ENCODE measurements at regions not wholly inside any gene's neighbourhood (a gene's known extent, or its start where the extent isn't known, plus 50 kb on each side); places are given as distances from the start of the nearest gene placed in this dataset.

DNA sequence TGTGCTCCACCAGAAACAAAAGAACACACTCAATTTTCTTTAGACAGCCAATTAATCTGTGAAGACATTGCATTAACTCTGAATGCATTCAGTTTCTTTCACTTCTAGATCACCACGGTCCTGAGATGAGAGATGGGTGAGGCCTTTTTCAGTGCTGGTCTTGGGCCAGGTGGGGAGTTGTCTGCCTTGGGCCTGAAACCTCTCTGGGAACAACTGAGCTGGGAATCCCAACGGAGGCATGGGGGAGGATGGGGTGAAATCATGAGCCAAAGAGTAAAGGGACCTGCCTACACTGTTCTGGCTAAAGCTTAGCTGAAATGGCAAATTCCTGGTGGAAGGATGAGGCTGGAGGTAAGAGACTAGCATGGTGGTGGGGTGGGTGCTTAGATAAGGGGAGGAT lies 353.5 kb upstream of the B3GAT1 start:
- ATAC-seq (ENCODE audit: low FRiP score in 2 of 2) = no peak
- WGBS, 2 donors = 51 to 75% methylated on average over 2 of the region's 2 CpGs

DNA sequence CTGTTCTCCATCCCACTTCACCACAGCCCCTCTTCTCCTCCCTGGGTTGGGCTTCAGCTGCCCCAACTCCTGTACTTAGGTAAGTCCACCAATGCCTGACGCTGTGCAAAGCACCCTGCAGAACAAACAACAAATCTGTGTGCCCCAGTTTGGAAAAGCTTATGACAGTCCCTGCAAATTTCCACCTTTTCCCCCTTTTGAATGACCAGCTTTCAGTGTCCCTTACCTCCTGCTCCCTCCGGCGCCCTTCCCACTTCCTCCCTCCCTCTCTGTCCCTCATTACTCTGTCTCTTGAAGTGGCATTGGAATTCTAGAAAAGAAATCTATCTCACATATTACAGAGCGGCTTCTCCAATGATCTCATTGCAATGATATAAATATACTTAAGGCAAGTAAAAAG lies 352.9 kb upstream of the B3GAT1 start:
- no peak for TF ChIP-seq EP300 (IDR thresholded peaks at IDR 0.05)
- TF ChIP-seq POLR2AphosphoS5 (IDR thresholded peaks at IDR 0.05) = no peak
- no peak for TF ChIP-seq POLR2A (IDR thresholded peaks at IDR 0.05)
- TF ChIP-seq, protein P1, sequence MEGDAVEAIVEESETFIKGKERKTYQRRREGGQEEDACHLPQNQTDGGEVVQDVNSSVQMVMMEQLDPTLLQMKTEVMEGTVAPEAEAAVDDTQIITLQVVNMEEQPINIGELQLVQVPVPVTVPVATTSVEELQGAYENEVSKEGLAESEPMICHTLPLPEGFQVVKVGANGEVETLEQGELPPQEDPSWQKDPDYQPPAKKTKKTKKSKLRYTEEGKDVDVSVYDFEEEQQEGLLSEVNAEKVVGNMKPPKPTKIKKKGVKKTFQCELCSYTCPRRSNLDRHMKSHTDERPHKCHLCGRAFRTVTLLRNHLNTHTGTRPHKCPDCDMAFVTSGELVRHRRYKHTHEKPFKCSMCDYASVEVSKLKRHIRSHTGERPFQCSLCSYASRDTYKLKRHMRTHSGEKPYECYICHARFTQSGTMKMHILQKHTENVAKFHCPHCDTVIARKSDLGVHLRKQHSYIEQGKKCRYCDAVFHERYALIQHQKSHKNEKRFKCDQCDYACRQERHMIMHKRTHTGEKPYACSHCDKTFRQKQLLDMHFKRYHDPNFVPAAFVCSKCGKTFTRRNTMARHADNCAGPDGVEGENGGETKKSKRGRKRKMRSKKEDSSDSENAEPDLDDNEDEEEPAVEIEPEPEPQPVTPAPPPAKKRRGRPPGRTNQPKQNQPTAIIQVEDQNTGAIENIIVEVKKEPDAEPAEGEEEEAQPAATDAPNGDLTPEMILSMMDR (IDR thresholded peaks at IDR 0.05) = no peak
- Histone ChIP-seq H3K36me3 (no peaks in the 10 kb centered on the region), H3K27ac (no peak overlapping the region), H3K4me3 (no peak overlapping the region), H3K4me1 (no peaks in the 10 kb centered on the region), H3K9me3 (peaks cover 0 to 15% (median 2%) of the 10 kb centered on the region in 4 donors), H3K27me3 (no peaks in the 10 kb centered on the region)
- DNase-seq (no peak), ATAC-seq (ENCODE audit: low FRiP score in 2 of 2) (no peak)
- 81 to 83% methylated on average over 4 of the region's 4 CpGs for WGBS, 2 donors

More for the DNA sequence above, 353.5 kb upstream of the B3GAT1 start:
- TF ChIP-seq POLR2A (IDR thresholded peaks at IDR 0.05) = no peak
- Histone ChIP-seq H3K27me3 (no peaks in the 10 kb centered on the region), H3K4me3 (no peak overlapping the region), H3K27ac (no peak overlapping the region), H3K9me3 (peaks cover 0 to 15% (median 2%) of the 10 kb centered on the region in 4 donors), H3K36me3 (no peaks in the 10 kb centered on the region), H3K4me1 (no peaks in the 10 kb centered on the region)
- DNase-seq = no peak

DNA sequence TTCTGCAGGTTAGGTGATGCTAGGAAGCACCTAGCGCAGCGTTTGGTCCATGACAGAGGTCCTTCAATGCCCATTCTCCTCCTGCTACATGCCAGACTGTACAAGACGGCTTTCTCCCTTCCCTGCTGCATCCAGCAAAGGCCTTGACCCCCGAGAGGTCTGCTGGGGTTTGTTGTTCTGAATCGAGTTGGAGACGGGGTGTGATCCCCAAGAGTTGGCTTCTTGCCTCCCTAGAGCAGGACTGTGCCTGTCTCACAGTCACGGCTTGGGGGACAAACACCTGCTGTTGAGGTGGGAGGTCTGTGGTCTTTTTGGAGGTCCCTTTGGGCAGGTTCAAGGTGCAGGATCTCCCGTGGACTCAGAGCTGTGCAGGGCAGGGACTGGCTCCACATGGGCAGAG lies 352.3 kb upstream of the B3GAT1 start:
- H3K27me3 ChIP-seq = no peaks in the 10 kb centered on the region
- no peaks in the 10 kb centered on the region for H3K4me1 ChIP-seq
- TF ChIP-seq POLR2AphosphoS5 (IDR thresholded peaks at IDR 0.05) = no peak
- TF ChIP-seq EP300 (IDR thresholded peaks at IDR 0.05) = no peak
- WGBS, 2 donors = 66 to 70% methylated on average over 7 to 8 of the region's 8 CpGs
- no peak for DNase-seq
- H3K27ac ChIP-seq = no peak overlapping the region
- H3K4me3 ChIP-seq = no peak overlapping the region
- H3K9me3 ChIP-seq = peaks cover 0 to 15% (median 2%) of the 10 kb centered on the region in 4 donors
- no peaks in the 10 kb centered on the region for H3K36me3 ChIP-seq
- ATAC-seq (ENCODE audit: low FRiP score in 2 of 2) = no peak

DNA sequence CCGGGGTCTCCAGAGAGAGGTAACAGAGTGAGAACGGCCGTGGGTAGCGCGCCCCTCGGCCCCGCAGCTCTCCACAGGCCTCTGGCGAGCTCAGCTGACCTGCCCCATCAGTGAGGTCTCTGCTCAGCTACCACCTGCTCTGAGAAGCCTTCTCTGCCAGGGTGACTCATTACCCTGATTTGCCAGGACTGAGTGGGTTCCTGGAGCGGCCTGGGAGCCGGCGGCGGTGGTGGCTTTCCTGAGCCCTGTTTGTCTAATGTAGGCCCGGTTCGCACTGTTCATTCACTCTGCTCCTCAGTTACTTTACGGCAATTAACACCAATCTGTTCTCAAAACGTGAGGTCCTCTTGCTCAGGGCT lies 351.0 kb upstream of the B3GAT1 start:
- Histone ChIP-seq H3K4me3 (no peak overlapping the region), H3K27me3 (no peaks in the 10 kb centered on the region), H3K27ac (no peak overlapping the region), H3K36me3 (no peaks in the 10 kb centered on the region), H3K9me3 (peaks cover 0 to 5% (median 1%) of the 10 kb centered on the region in 4 donors), H3K4me1 (no peaks in the 10 kb centered on the region)
- TF ChIP-seq POLR2A (IDR thresholded peaks at IDR 0.05) (no peak), EP300 (IDR thresholded peaks at IDR 0.05) (no peak), POLR2AphosphoS5 (IDR thresholded peaks at IDR 0.05) (no peak)
- TF ChIP-seq, protein P1 (IDR thresholded peaks at IDR 0.05) = no peak
- ATAC-seq (ENCODE audit: low FRiP score in 2 of 2) (peak in 1 of 2 donors; percentile 5), DNase-seq (peak in 1 of 2 donors; percentile 58)
- WGBS, 2 donors = 91 to 95% methylated on average over 13 to 16 of the region's 16 CpGs

DNA sequence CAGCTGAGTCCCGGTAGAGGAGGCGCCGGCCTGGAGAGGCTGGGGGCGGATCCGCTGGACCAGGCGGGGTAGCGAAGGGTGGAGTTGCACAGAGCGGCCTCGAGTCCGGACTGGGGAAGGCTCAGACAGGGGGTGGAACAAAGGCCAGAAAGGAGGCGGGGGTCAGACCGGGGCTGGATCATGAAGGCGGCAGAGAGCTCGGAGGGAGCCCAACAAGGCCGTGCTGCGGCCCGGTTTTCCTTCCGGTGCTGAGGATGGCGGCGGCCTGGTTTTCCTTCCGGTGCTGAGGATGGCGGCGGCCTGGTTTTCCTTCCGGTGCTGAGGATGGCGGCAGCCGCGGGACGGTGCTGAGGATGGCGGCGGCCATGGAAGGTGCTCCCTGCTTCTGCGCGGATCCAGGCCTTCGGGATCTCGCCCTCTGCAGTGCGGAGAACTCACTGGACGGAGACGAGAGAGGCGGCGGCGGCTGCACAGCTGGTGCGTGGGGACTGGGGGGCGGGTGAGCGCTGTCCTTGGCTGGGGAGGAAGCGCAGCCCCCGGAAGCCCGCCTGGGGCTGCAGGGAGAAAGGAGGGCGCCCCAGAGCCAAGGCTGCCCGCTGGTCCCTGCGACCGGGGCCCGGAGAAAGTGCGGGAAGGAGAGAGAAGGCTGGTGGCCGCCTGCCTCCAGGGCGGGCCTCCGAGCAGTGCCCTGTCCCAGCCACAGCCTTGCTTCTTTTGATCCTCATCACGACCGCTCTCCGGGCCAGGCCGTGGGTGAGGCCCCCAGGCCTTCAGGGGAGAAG lies 350.4 kb upstream of the B3GAT1 start:
- no peak for TF ChIP-seq POLR2A (IDR thresholded peaks at IDR 0.05)
- Histone ChIP-seq H3K4me1 (no peaks in the 10 kb centered on the region), H3K36me3 (no peaks in the 10 kb centered on the region), H3K27ac (no peak overlapping the region), H3K4me3 (peak overlapping the region in 1 of 4 donors; percentile 14), H3K27me3 (no peaks in the 10 kb centered on the region), H3K9me3 (no peaks in the 10 kb centered on the region)
- WGBS, 2 donors = 75 to 83% methylated on average over 57 to 59 of the region's 59 CpGs
- ATAC-seq (ENCODE audit: low FRiP score in 2 of 2) (peak in 1 of 2 donors; percentile 11), DNase-seq (peak in 1 of 2 donors; percentile 73)

DNA sequence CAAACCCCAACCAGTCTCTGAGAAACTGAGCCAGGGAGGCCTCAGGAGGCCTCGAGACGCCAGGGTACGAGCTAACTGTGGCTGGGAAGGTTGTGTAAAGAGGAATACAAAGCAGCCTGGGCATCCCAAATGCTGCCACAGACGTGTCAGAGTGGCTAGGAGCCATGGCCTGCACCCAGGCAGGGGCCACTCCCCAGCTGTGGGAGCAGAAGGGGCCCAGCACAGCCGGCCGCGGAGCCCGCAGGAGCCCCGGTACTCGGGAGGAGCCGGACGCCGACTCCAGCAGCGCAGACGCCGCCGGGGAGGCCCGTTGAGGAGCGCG lies 349.8 kb upstream of the B3GAT1 start:
- peak in 1 of 2 donors; percentile 70 for DNase-seq
- H3K27me3 ChIP-seq = no peaks in the 10 kb centered on the region
- no peak overlapping the region for H3K4me3 ChIP-seq
- no peaks in the 10 kb centered on the region for H3K4me1 ChIP-seq
- 82 to 93% methylated on average over 18 to 19 of the region's 20 CpGs for WGBS, 2 donors
- ATAC-seq (ENCODE audit: low FRiP score in 2 of 2) = no peak
- H3K36me3 ChIP-seq = no peaks in the 10 kb centered on the region
- H3K27ac ChIP-seq = no peak overlapping the region
- H3K9me3 ChIP-seq = no peaks in the 10 kb centered on the region
- TF ChIP-seq, protein P1 (IDR thresholded peaks at IDR 0.05) = no peak
- TF ChIP-seq POLR2A (IDR thresholded peaks at IDR 0.05) (no peak), POLR2AphosphoS5 (IDR thresholded peaks at IDR 0.05) (no peak), EP300 (IDR thresholded peaks at IDR 0.05) (no peak)
